ENCODE measurements at regions not wholly inside any gene's neighbourhood (a gene's known extent, or its start where the extent isn't known, plus 50 kb on each side); places are given as distances from the start of the nearest gene placed in this dataset.

GRCh38 chr3:194781617-194782016 lies 95.9 kb downstream of the FAM43A start:
- H3K18ac ChIP-seq (ENCODE audit: low read depth, low read length), result no peak overlapping the region
- H4K8ac ChIP-seq (ENCODE audit: low read depth in 2 of 2, low read length in 2 of 2), result no peak overlapping the region
- no peak overlapping the region for H3K9ac ChIP-seq (ENCODE audit: low read depth, low read length)
- no peak overlapping the region for H2BK120ac ChIP-seq (ENCODE audit: low read depth, low read length)
- dilution Hi-C loops (cut with HindIII; ENCODE audit: low sequenced_read_pairs, unreplicated experiment) (no loop called here), in situ Hi-C loops (cut with MboI; ENCODE audit: low sequenced_read_pairs) (no loop called here), intact Hi-C loops (cut with micrococcal nuclease) (loop anchor here (5.0 kb wide), 1 partner anchor 66 kb away; no protein-coding TSS in a partner anchor)
- no peaks in the 10 kb centered on the region for H3K36me3 ChIP-seq (ENCODE audit: control insufficient read depth, insufficient read depth, low read length)
- WGBS, 2 experiments (ENCODE audit: extremely low coverage in 2 of 2, insufficient read length in 1 of 2), result 0% methylated on average over 1 of the region's 2 CpGs; no CpG with 5 or more reads in 1 of the 2 experiments
- H3K4me2 ChIP-seq (ENCODE audit: low read depth, low read length), result no peak overlapping the region
- no peaks in the 10 kb centered on the region for H3K9me1 ChIP-seq (ENCODE audit: insufficient read depth, low read length)
- no peaks in the 10 kb centered on the region for H3K4me1 ChIP-seq (ENCODE audit: control insufficient read depth, insufficient read depth, low read length)
- no peak overlapping the region for H3K27ac ChIP-seq (ENCODE audit: insufficient read depth, low read length)
- POLR2A ChIA-PET (ENCODE audit: unreplicated experiment), result no interaction called here
- no peaks in the 10 kb centered on the region for H4K20me1 ChIP-seq (ENCODE audit: insufficient read depth, low read length)
- no TSS peak for BruUV-seq (replicated peaks)
- no peak overlapping the region for H2AFZ ChIP-seq (replicated peaks; ENCODE audit: low read length, poor library complexity)
- no peak for TF ChIP-seq SMC3 (IDR thresholded peaks at IDR 0.05; ENCODE audit: low read depth, low read length)
- no peak for TF ChIP-seq CEBPB (IDR thresholded peaks at IDR 0.05; ENCODE audit: low read depth, low read length)
- TF ChIP-seq RCOR1 (IDR thresholded peaks at IDR 0.05; ENCODE audit: insufficient replicate concordance, low read length), result no peak
- TF ChIP-seq POLR2A (IDR thresholded peaks at IDR 0.05; ENCODE audit: low read depth, low read length), result no peak
- TF ChIP-seq ELK1 (IDR thresholded peaks at IDR 0.05; ENCODE audit: borderline replicate concordance, low read depth, low read length), result no peak
- TF ChIP-seq NFE2L2 (IDR thresholded peaks at IDR 0.05; ENCODE audit: low read depth, low read length), result no peak
- no peak for TF ChIP-seq USF2 (IDR thresholded peaks at IDR 0.05; ENCODE audit: low read depth, low read length)
- TF ChIP-seq CHD1 (IDR thresholded peaks at IDR 0.05; ENCODE audit: low read depth, low read length), result no peak
- TF ChIP-seq MXI1 (IDR thresholded peaks at IDR 0.05; ENCODE audit: borderline replicate concordance, low read depth, low read length), result no peak
- no peak for TF ChIP-seq BHLHE40 (IDR thresholded peaks at IDR 0.05; ENCODE audit: low read depth, low read length)
- no peak for TF ChIP-seq RAD21 (IDR thresholded peaks at IDR 0.05; ENCODE audit: low read length)
- TF ChIP-seq MAZ (IDR thresholded peaks at IDR 0.05; ENCODE audit: borderline replicate concordance, low read depth, low read length), result no peak
- no peak for TF ChIP-seq FOS (IDR thresholded peaks at IDR 0.05; ENCODE audit: low read depth, low read length)
- no peak for TF ChIP-seq CTCF (conservative IDR thresholded peaks at IDR 0.05; ENCODE audit: low read depth, low read length)
- TF ChIP-seq RFX5 (IDR thresholded peaks at IDR 0.05; ENCODE audit: low read depth, low read length), result no peak
- no peak overlapping the region for H3K56ac ChIP-seq (ENCODE audit: extremely low read depth, insufficient read depth, low read length)
- no peak overlapping the region for H2AK9ac ChIP-seq (replicated peaks; ENCODE audit: low read depth, low read length, poor library complexity)
- H4K5ac ChIP-seq (ENCODE audit: low read depth, low read length), result no peak overlapping the region
- CTCF ChIA-PET, result no interaction called here
- no peak overlapping the region for H3K4me3 ChIP-seq (ENCODE audit: insufficient read depth, low read depth, low read length)
- H3K4ac ChIP-seq (ENCODE audit: low read depth, low read length), result no peak overlapping the region
- H2BK15ac ChIP-seq (ENCODE audit: low read depth, low read length), result no peak overlapping the region
- ATAC-seq (ENCODE audit: low read depth) (no peak), DNase-seq (no peak)
- H2BK5ac ChIP-seq (ENCODE audit: low read depth, low read length, poor library complexity, severe bottlenecking), result no peak overlapping the region
- no peak overlapping the region for H3K23ac ChIP-seq (ENCODE audit: low read depth, low read length)
- H3K79me1 ChIP-seq (ENCODE audit: low read depth in 1 of 2, low read length in 2 of 2), result no peaks in the 10 kb centered on the region
- no peak overlapping the region for H2BK20ac ChIP-seq (ENCODE audit: low read depth, low read length)
- H3K9me3 ChIP-seq (ENCODE audit: control insufficient read depth, insufficient read depth, low read length), result no peaks in the 10 kb centered on the region
- H2AK5ac ChIP-seq (ENCODE audit: low read depth, low read length), result no peak overlapping the region
- no peak overlapping the region for H3K14ac ChIP-seq (replicated peaks; ENCODE audit: low read depth, low read length)
- H3K27me3 ChIP-seq (ENCODE audit: control insufficient read depth, insufficient read depth, low read length), result peaks cover 26% of the 10 kb centered on the region
- no peak overlapping the region for H4K91ac ChIP-seq (ENCODE audit: insufficient read depth, low read depth, low read length)

Data from IMR-90 (cell line).